NCI-H345 treated with DMSO at 0.1 percent for 48 hours (cell line): ENCODE measurements at regions not wholly inside any gene's neighbourhood (a gene's known extent, or its start where the extent isn't known, plus 50 kb on each side); places are given as distances from the start of the nearest gene placed in this dataset.
"Not testable (repeated sequence)": the region's sequence is repeated elsewhere in the genome, so short reads cannot be mapped to it uniquely, and the experiment has no call there.

ENCODE experiments used
- DNase-seq: peaks from one replicate; lab custom pipeline; 2025; ENCODE audit not compliant: unreplicated experiment; lab: John Stamatoyannopoulos, UW

DNA sequence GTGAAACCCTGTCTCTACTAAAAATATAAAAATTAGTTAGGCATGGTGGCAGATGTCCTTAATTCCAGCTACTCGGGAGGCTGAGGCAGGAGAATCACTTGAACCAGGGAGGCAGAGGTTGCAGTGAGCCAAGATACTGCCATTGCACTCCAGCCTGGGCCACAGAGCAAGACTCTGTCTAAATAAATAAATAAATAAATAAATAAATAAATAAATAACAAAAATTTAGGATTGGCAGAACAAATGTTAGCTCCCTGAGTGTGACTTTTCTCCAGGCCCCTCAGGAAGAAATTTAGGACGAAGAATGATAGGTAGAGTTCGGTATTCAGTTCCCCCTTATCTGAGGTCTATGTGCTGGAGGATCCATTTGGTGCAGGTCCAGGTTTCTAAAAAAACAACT is 181.2 kb downstream of the CD47 start:
- DNase-seq: not testable (repeated sequence)

DNA sequence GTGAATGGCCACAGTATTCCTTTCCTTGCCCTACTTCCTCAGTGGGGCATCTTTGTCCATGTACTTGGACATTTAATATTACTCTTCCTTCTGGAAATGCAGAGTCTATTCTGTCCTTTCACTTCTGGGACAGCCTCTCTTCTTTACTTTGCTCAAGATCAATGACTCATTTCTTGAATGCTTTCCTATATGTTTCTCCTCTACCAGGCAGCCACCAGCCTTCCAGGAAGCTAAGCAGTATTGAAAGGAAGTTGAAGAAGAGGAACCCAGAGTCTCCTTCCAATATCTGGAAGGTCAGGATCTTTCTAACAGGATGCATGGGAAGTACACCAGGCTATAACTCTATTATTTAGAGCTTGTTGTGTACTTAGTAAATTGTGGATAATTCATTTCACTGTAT is 182.8 kb downstream of the CD47 start:
- DNase-seq: no peak

DNA sequence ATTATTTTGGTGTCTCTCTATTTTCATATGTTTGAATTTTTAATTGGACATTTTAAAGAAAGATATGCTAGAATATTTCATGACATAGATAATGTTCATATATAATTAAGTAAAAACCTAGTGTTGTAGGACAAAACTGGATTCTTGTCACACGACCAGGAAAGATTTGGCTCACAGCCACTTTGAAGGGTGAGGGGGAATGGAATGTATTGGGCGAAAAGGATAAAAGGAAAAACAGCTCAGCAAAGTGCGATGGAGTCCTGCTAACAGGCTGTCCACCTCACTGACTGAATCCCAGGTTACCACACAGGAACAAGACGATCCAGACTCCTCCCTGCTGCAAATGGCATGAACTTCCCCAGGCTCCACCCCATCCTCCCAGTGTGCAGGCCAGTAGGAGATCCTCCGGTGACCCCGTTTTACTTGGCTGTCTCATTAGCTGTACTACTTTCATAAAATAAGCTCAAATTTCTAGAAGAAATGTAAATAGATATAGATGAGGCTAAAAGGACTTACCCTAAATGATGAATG is 186.2 kb downstream of the CD47 start:
- DNase-seq: no peak

DNA sequence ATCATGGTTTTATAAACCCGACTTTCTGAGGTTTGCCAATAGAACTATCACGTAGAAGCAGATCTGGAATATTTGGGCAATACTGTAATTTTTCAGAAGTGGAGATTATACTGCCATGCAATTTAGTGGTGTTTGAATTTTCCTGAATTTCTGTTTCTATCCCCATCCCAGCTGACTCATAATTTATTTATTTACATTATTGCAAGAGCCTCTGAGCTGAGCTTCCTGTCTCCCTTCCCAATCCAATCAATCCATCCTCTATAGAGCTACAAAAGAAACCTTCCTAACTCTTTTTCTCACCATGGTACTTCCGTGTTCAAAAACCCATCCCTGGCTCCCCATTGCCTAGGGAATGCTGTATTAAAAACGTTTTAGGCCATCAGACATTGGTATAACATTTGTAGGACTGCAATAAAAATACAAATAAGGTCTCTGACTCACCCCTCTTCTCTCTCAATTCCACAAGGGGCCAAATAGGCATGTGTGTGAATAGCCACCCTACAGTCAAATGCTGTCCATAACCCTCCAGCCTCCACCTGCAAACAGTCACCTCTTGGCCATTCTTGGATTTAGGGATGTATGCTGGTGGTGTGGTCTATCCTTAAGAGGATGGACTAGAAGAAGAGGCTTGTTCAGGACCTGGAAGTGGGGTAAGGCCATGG is 190.7 kb downstream of the CD47 start:
- no peak for DNase-seq

DNA sequence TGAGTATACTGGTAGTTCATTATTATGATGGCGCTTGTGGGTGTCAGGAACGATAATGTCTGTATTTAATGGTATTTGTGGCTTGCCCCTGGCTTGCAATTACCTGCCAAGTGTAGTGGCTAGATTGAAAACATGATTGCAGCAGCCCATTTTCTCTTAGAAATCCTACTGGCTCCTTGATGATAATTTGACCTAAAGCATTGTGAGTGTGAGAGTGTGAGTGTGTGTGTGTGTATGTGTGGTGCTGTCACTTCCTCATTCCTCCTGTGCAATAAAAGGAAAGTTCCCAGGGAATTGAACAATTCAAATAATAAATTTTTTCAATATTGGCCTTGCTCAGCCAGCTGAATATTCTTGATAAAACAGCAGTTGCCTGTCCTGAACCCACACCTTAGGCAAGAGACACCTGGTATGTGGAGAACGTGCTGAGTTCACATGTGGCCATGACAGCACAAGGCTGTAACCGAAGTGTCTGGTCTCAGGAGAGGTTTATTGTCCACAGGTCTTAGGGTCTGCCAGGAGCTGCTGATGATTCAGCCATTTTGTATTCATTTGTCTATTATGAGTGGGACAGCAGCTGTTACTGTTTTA is 193.3 kb downstream of the CD47 start:
- no peak for DNase-seq

DNA sequence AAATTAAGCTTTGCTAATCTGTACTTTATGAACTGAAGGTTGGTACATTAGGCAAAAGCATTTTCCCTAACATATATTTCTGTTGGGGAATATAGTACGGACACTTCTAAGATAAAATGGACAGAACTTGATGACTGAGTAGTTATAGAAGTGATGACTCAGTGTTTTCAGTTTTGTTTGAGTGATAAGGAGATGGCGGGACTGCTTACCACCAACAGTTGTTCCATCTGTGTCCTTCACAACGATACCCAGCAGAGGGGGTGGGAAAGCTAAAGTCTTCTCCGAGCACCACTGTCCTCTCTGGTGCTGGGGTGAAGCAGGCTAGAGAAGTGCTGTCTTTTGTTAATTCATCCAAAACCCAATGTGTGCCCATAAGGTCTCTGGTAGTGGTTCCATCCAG is 195.8 kb downstream of the CD47 start:
- DNase-seq: no peak

DNA sequence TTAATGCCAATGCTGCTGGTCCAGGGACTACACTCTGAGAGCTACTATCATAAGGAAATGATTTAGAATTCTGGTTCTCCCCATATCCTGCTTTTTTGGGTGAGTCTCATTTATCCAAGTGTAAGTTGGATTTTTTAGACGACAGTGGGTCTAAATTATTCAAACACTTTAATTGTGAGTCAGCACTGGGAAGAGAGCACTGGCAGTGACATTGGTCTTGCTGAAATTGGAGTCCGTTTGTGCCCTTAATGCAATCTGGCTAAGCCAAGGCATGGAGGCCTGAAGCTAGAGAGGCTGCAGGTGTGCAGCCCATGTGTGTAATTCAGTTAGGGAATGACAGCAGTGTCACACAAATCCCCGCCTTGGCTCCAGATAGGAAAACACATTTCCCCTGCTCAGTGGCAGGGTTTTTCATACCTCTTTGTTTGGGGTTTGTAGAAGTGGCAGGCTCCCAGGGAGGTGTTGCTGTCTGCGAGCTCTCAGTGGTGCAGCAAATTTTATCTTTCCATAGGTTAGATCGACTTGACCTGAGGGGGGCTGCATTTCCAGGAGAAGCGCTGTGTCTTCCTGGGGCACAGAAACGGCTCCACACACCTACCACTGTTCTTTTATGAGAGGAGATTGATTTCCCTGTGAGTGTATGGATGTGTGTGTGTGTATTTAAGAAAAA is 197.7 kb downstream of the CD47 start:
- DNase-seq: no peak

DNA sequence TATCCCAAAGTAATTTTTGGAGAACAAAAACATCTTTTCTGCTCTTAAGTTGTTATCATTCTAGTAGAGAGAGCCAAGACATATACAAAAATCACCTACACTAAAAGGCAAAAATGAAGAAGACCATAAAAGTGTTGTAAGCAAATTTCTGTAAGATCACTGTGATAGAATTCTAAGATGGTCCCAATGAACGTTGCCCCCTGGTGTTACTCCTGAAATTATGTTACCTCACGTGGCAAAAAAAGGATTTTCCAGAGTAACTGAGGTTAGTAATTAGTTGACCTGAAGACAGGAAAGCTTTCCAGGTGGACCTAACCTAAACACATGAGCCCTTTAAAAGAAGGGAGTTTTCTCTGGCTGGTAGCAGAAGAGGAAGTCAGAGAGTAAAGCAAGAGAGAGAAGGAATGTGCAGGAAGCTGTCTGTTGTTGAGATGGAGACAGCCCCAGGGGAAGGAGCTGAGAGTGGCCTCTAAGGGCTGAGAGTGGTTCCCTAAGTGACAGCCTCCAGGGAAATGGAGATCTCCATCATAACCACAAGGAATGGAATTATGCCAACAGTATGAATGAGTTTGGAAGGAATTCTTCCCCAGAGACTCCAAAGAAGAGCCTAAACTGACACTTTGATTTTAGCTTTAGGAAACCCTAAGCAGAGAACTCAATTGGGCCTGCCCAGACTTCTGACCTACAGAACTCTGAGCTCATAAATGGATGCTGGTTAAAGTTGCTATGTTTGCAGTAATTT is 205.9 kb downstream of the CD47 start:
- DNase-seq: no peak

DNA sequence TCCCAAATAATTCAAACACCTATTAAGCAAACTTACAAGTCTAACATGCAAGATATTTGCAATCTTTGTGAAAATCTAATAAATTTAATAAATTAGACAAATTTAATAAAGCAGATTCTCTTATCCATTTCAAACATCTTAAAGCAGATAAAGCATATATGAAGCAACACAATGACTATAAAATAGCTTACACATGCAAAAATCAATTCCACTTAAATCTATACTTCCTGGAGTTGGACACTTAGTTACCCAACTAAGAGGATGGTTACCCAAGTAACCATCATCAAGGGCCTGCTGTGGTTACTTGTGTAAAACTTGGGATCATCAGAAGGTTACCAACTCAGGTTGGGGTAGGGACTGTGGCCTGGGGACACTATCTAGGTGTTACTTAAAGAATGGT is 206.8 kb downstream of the CD47 start:
- no peak for DNase-seq

DNA sequence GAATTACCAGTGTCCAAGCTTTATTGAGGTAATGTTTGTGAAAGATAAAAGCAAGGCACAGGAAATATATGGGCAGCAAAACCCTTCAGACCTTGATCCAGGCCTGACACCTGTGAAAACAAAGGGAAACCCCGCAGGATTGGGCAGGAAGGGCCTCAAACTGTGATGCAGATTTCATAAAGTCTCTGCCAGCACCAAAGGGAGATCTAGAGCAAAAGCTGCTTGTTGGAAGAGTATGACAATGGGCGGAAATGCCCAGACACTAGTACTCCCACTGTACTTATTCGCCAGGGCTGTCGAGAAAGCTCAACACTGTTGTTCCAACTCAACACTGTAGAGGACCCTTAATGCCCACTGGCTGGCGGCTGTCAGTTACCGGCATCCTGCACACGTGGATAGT is 207.9 kb downstream of the CD47 start:
- DNase-seq: no peak

DNA sequence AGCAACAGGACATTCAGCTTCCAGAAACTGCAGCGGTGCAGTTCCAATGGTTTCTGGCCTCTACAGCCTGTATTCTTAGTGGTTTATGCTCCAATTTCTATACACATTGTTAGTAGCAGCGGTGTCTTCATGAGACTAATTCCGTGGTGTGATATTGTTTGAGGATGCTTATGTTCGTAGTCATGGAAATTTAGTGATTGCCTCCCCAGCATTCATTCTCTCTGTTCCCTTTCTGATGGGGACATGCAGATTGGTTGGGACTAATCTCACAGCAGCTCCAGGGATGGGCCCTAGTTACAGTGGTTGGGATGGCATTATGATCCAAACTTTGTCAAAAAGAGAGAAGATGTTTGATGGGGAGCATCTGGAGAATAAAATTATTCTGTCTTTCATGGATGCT is 208.6 kb downstream of the CD47 start:
- DNase-seq: no peak

DNA sequence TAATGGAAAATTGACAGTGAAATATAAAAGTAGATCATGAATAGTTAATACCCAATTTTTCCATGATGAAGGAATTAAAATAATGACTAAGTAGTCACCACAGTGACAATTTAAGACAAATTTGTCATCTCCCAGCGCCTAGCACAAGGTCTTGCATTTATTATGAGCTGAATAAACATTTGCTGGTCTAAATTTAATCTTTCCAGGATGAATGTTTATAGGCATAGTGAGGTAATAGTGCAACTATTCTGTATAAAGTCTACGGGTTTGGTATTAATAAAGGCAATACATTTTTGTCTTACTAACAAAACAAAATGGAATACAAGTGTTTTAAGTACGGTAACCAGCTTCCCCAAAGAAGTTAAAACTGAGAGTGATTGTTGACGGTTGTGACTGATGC is 209.3 kb downstream of the CD47 start:
- no peak for DNase-seq

DNA sequence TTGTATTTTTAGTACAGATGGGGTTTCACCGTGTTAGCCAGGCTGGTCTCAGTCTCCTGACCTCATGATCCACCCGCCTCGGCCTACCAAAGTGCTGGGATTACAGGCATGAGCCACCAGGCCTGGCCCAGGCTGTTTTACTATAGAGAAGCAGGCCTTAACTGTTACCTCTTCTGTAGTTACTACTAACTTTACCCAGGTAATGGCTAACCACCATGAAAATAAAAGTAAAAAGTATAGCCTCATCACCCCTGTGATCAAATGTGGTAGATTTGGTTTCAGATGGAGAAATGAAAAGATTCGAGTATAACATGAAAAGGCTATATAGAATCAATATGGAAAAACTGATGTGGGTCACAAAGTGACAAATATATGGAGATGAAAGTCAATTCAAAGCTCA is 210.1 kb downstream of the CD47 start:
- no peak for DNase-seq

DNA sequence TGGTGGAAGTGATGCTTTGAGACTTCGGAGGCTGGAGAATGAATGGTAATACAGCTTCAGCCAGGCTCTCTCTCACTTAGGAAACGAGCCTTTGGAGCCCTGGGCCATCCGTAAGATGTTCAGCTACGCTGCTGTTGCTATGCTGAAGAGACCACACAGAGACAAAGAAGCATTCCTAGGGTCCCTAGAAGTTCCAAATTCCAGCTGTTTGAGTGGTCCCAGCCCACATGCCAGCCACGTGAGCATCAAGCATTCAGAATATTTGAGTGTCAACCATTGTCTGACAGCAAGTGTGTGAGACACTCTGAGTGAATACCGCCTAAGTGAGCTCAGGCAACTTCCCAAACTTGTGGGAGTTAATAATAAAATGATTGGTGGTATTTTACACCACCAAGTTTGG is 212.9 kb downstream of the CD47 start:
- no peak for DNase-seq

DNA sequence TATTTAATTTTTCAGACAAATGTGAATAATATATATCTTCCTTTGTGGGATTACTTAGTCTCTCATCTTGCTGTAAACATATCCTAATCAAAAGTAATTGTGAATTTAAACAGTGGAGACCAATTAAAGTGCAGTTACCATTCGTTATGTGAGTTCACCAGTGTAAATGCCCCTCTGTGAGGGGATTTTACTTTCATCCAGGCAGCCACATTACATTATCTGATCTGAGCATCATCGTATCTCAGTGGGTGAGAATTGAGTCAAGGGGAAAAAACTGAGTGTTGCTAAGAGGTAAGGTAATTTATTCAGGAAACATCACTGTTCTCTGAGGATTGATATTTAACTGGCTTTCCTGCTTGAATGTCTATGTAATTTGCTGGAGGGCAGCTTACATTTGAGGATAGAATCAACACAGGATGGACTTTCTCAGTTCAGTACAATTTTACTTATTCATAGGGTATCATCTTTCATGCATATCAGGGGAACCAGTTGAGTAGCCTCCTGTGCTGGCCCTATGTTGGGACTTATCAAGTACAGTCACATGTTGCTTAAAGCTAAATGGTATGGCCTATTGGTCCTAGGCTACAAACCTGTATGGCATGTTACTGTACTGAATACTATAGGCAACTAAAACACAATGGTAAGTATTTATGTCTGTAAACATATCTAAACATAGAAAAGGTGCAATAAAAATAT is 219.7 kb downstream of the CD47 start:
- no peak for DNase-seq

DNA sequence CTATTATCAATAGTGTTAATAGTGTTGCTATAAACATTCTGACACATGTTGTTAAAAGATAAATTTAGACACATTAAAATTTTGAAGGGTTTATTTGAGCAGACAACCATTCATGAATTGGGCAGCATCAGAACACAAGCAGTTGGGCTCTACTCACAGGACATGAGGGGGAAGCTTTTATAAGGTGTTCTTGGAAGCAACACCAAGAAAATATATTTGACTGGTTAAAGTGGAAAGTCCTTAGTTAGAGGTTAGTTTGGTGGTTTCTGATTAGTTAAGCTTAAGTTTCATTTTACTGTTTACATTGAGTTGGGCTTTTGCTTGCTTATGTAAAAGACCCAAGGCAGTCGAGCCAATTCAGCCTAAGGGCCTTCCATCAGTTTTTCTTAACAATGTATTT is 220.7 kb downstream of the CD47 start:
- no peak for DNase-seq

DNA sequence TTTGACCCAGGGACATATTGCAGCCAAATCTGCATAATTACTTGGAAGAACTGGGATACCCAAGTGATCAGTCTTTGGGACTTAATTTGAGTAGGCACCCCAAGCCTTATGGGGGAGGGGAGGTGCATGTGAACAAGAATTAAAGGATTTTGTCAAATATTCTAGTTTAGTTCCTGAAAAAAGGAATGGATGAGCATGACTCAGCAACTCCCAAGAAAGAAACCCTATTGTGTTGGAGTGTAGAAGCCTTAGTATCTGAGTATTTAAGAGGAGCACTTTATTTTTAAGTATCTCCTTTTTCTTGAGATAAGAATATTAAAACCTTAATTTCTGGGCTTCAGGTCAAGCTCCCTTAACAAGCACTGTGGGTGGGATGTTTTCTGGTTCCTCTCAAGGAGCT is 222.4 kb downstream of the CD47 start:
- no peak for DNase-seq

DNA sequence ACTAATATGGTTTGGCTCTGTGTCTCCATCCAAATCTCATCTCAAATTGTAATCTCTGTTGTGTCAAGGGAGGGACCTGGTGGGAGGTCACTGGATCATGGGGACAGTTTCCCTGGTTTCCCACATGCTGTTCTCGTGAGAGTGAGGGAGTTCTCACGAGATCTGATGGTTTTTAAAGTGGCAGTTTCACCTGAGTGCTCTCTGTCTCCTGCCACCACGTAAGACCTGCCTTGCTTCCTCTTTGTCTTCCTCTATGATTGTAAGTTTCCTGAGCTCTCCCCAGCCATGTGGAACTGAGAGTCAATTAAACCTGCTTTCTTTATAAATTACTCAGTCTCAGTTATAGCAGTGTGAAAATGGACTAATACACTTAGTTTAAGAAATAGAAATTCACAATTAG is 228.9 kb downstream of the CD47 start:
- no peak for DNase-seq

DNA sequence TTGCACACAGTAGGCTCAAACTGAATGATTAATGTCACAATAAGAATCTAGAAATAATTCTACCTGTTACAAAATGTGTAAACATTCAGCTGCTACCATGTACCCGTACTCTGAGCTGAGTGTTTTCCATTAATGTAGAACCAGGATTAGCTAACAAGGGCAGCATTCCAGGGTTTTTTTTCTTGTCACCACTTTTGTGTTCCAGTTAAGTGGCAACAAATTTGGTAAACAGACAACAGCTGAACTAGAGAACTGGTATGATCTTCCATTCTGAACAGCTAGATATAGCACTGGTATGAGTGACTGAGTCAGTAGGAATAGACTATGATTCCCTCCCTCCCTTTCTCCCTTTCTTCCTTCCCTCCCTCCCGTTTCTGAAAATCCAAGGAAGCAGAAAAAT is 229.4 kb downstream of the CD47 start:
- DNase-seq: no peak
